HUES48 (cell line): ENCODE measurements at regions not wholly inside any gene's neighbourhood (a gene's known extent, or its start where the extent isn't known, plus 50 kb on each side); places are given as distances from the start of the nearest gene placed in this dataset.
"Not testable (repeated sequence)": the region's sequence is repeated elsewhere in the genome, so short reads cannot be mapped to it uniquely, and the experiment has no call there.

Experiments
- H3K27ac ChIP-seq: one replicate; pipeline ENCODE4 v1.7.0; 2013; ENCODE audit warnings: low read depth, low read length, inconsistent platforms
- H3K27me3 ChIP-seq: 2 replicates; pipeline ENCODE4 v1.6.1; 2013; ENCODE audit warnings: mild to moderate bottlenecking, low read length; ENCODE audit not compliant: control insufficient read depth, insufficient read depth
- H3K36me3 ChIP-seq: 2 replicates; pipeline ENCODE4 v1.6.1; 2013; ENCODE audit warnings: low read length; ENCODE audit not compliant: control insufficient read depth, insufficient read depth
- H3K4me1 ChIP-seq: 2 replicates; pipeline ENCODE4 v1.6.1; 2013; ENCODE audit warnings: mild to moderate bottlenecking, low read length; ENCODE audit not compliant: control insufficient read depth, insufficient read depth
- H3K4me3 ChIP-seq: 2 replicates; pipeline ENCODE4 v1.5.1; 2013; ENCODE audit warnings: mild to moderate bottlenecking, low read depth, low read length
- H3K9ac ChIP-seq: 2 replicates; pipeline ENCODE4 v1.6.1; 2013; ENCODE audit warnings: mild to moderate bottlenecking, low read depth, low read length, moderate library complexity
- H3K9me3 ChIP-seq: 2 replicates; pipeline ENCODE4 v1.6.1; 2013; ENCODE audit warnings: low read length; ENCODE audit not compliant: control insufficient read depth, insufficient read depth

GRCh38 chr6:85285114-85285513, 164.8 kb upstream of the NT5E start:
- no peak overlapping the region for H3K27ac ChIP-seq
- no peak overlapping the region for H3K9ac ChIP-seq
- no peaks in the 10 kb centered on the region for H3K4me1 ChIP-seq
- H3K9me3 ChIP-seq: peaks cover 5% of the 10 kb centered on the region; the same call in 1 of the 2 replicates
- no peaks in the 10 kb centered on the region for H3K36me3 ChIP-seq
- H3K27me3 ChIP-seq: no peaks in the 10 kb centered on the region
- H3K4me3 ChIP-seq: no peak overlapping the region

GRCh38 chr6:85283436-85283835, 166.4 kb upstream of the NT5E start:
- Histone ChIP-seq H3K9me3 (peaks cover 2% of the 10 kb centered on the region; the same call in 1 of the 2 replicates), H3K36me3 (no peaks in the 10 kb centered on the region), H3K4me3 (no peak overlapping the region), H3K27ac (no peak overlapping the region), H3K27me3 (no peaks in the 10 kb centered on the region), H3K4me1 (no peaks in the 10 kb centered on the region), H3K9ac (no peak overlapping the region)

- Histone ChIP-seq H3K27ac (no peak overlapping the region), H3K4me1 (no peaks in the 10 kb centered on the region), H3K9ac (no peak overlapping the region), H3K27me3 (no peaks in the 10 kb centered on the region), H3K4me3 (no peak overlapping the region), H3K36me3 (no peaks in the 10 kb centered on the region), H3K9me3 (no peaks in the 10 kb centered on the region)
These were observed 171.3 kb upstream of the NT5E start for GRCh38 chr6:85278466-85279035.

- not testable (repeated sequence) for H3K4me3 ChIP-seq, H3K27ac ChIP-seq, H3K9me3 ChIP-seq, H3K36me3 ChIP-seq, H3K9ac ChIP-seq, H3K4me1 ChIP-seq, H3K27me3 ChIP-seq
These were observed 173.9 kb upstream of the NT5E start for GRCh38 chr6:85276026-85276425.

GRCh38 chr6:85275338-85275985, 174.4 kb upstream of the NT5E start:
- H3K36me3 ChIP-seq: no peaks in the 10 kb centered on the region
- H3K27me3 ChIP-seq: no peaks in the 10 kb centered on the region
- H3K4me1 ChIP-seq: no peaks in the 10 kb centered on the region
- no peak overlapping the region for H3K9ac ChIP-seq
- no peak overlapping the region for H3K4me3 ChIP-seq
- no peak overlapping the region for H3K27ac ChIP-seq
- no peaks in the 10 kb centered on the region for H3K9me3 ChIP-seq

- no peaks in the 10 kb centered on the region for H3K9me3 ChIP-seq
- no peaks in the 10 kb centered on the region for H3K27me3 ChIP-seq
- H3K9ac ChIP-seq: no peak overlapping the region
- H3K4me1 ChIP-seq: no peaks in the 10 kb centered on the region
- H3K36me3 ChIP-seq: no peaks in the 10 kb centered on the region
- H3K27ac ChIP-seq: no peak overlapping the region
- H3K4me3 ChIP-seq: no peak overlapping the region
These were observed 176.0 kb upstream of the NT5E start for GRCh38 chr6:85273870-85274269.

GRCh38 chr6:85273046-85273445, 176.8 kb upstream of the NT5E start:
- no peak overlapping the region for H3K9ac ChIP-seq
- no peaks in the 10 kb centered on the region for H3K36me3 ChIP-seq
- H3K27ac ChIP-seq: no peak overlapping the region
- H3K4me1 ChIP-seq: no peaks in the 10 kb centered on the region
- H3K4me3 ChIP-seq: no peak overlapping the region
- H3K27me3 ChIP-seq: no peaks in the 10 kb centered on the region
- peaks cover 3% of the 10 kb centered on the region; the same call in 1 of the 2 replicates for H3K9me3 ChIP-seq

GRCh38 chr6:85272592-85272991, 177.3 kb upstream of the NT5E start:
- Histone ChIP-seq H3K9ac (no peak overlapping the region), H3K36me3 (no peaks in the 10 kb centered on the region), H3K4me1 (no peaks in the 10 kb centered on the region), H3K9me3 (peaks cover 4% of the 10 kb centered on the region), H3K27ac (no peak overlapping the region), H3K27me3 (no peaks in the 10 kb centered on the region), H3K4me3 (no peak overlapping the region)

- Histone ChIP-seq H3K9ac (no peak overlapping the region), H3K36me3 (no peaks in the 10 kb centered on the region), H3K27ac (no peak overlapping the region), H3K4me3 (no peak overlapping the region), H3K9me3 (peaks cover 3% of the 10 kb centered on the region; the same call in 1 of the 2 replicates), H3K4me1 (no peaks in the 10 kb centered on the region), H3K27me3 (no peaks in the 10 kb centered on the region)
These were observed 187.3 kb upstream of the NT5E start for GRCh38 chr6:85262621-85263020.

GRCh38 chr6:85261271-85261670, 188.6 kb upstream of the NT5E start:
- no peak overlapping the region for H3K27ac ChIP-seq
- H3K4me3 ChIP-seq: no peak overlapping the region
- H3K9me3 ChIP-seq: no peaks in the 10 kb centered on the region
- no peaks in the 10 kb centered on the region for H3K27me3 ChIP-seq
- no peak overlapping the region for H3K9ac ChIP-seq
- no peaks in the 10 kb centered on the region for H3K36me3 ChIP-seq
- H3K4me1 ChIP-seq: no peaks in the 10 kb centered on the region

- no peaks in the 10 kb centered on the region for H3K36me3 ChIP-seq
- H3K27me3 ChIP-seq: no peaks in the 10 kb centered on the region
- H3K9ac ChIP-seq: no peak overlapping the region
- peaks cover 4% of the 10 kb centered on the region; the same call in 1 of the 2 replicates for H3K4me1 ChIP-seq
- H3K27ac ChIP-seq: no peak overlapping the region
- H3K9me3 ChIP-seq: peaks cover 12% of the 10 kb centered on the region; the same call in 1 of the 2 replicates
- no peak overlapping the region for H3K4me3 ChIP-seq
These were observed 194.2 kb upstream of the NT5E start for GRCh38 chr6:85255661-85256060.
